GM12878 (cell line): ENCODE measurements at regions not wholly inside any gene's neighbourhood (a gene's known extent, or its start where the extent isn't known, plus 50 kb on each side); places are given as distances from the start of the nearest gene placed in this dataset.

Source experiments
- ATAC-seq: fragments of 200-7000 bp; cut with Tn5 transposase; 3 replicates; pipeline ENCODE4 v1.9.1; 2020; ENCODE audit warnings: mild to moderate bottlenecking, moderate library complexity
- BruUV-seq: library from RNA; stranded (reverse); fragments of 400-500 nt; replicated peaks from 2 replicates; lab custom pipeline; 2021; lab: Mats Ljungman, UMichigan
- CTCF ChIA-PET: fragments of 300-600 bp; sonication (Branson Sonifier 250); formaldehyde crosslinking; extraction: SDS; loops from one replicate; lab custom pipeline; 2021; ENCODE audit warnings: inconsistent platforms; lab: Yijun Ruan, JAX
- POLR2A ChIA-PET: fragments of 350-600 bp; formaldehyde crosslinking; extraction: SDS; loops from one replicate; lab custom pipeline; 2021; ENCODE audit warnings: inconsistent platforms; lab: Charles Lee
- RAD21 ChIA-PET: fragments of 300-600 bp; sonication (Branson Sonifier 250); formaldehyde crosslinking; loops from one replicate; lab custom pipeline; 2023; ENCODE audit warnings: antibody characterized with exemption; ENCODE audit not compliant: unreplicated experiment; lab: Charles Lee
- SMC1A ChIA-PET: fragments of 300-600 bp; sonication (Branson Sonifier 250); formaldehyde crosslinking; loops from one replicate; lab custom pipeline; 2023; ENCODE audit not compliant: unreplicated experiment, uncharacterized antibody; lab: Charles Lee
- DNase-seq: peaks from one replicate; pipeline ENCODE4 v3.0.0-alpha.2; 2011; ENCODE audit warnings: low read depth, low spot score
- FAIRE-seq: peaks from 3 replicates; lab custom pipeline; 2011; peaks lifted over from hg19 to GRCh38; lab: Jason Lieb, UNC
- H2AFZ ChIP-seq: 2 replicates; pipeline ENCODE4 v1.6.0; 2011; ENCODE audit warnings: low read depth, low read length, control low read depth; ENCODE audit not compliant: control insufficient read depth
- H3K27ac ChIP-seq: 2 replicates; pipeline ENCODE4 v1.5.1; 2011; ENCODE audit warnings: control low read depth; ENCODE audit not compliant: control insufficient read depth, insufficient read depth
- H3K27me3 ChIP-seq, 2 experiments: replicated peaks in 1 of 2; 2 replicates each; pipeline versions ENCODE4 v1.6.0 to v1.6.1; 2011; ENCODE audit warnings: low read length in 1 of 2; ENCODE audit not compliant: control insufficient read depth in 2 of 2, insufficient read depth in 2 of 2
- H3K36me3 ChIP-seq, 2 experiments: 2 replicates each; pipeline ENCODE4 v1.5.1; 2011; ENCODE audit warnings: low read length in 1 of 2; ENCODE audit not compliant: control insufficient read depth in 2 of 2, insufficient read depth in 2 of 2
- H3K4me1 ChIP-seq: 2 replicates; pipeline ENCODE4 v1.6.1; 2011; ENCODE audit warnings: mild to moderate bottlenecking, low read length, moderate library complexity, mixed read lengths; ENCODE audit not compliant: control insufficient read depth, insufficient read depth
- H3K4me2 ChIP-seq: 2 replicates; pipeline ENCODE4 v1.6.0; 2011; ENCODE audit warnings: control low read depth; ENCODE audit not compliant: control insufficient read depth, insufficient read depth
- H3K4me3 ChIP-seq: fragments of 200-600 bp; sonication (generic); 2 replicates; pipeline ENCODE4 v1.5.1; 2016
- H3K79me2 ChIP-seq: 2 replicates; pipeline ENCODE4 v1.6.0; 2011; ENCODE audit warnings: low read length; ENCODE audit not compliant: control insufficient read depth, insufficient read depth
- H3K9ac ChIP-seq: 2 replicates; pipeline ENCODE4 v1.8.0; 2011; ENCODE audit warnings: low read length, control low read depth, mixed read lengths; ENCODE audit not compliant: control insufficient read depth, insufficient read depth
- H3K9me3 ChIP-seq: replicated peaks from 3 replicates; pipeline ENCODE4 v1.5.1; 2011; ENCODE audit warnings: mild to moderate bottlenecking, low read length; ENCODE audit not compliant: control insufficient read depth, insufficient read depth
- H4K20me1 ChIP-seq: 2 replicates; pipeline ENCODE4 v1.6.0; 2011; ENCODE audit not compliant: control insufficient read depth, insufficient read depth
- CHD2 ChIP-seq: IDR thresholded peaks from 2 replicates; pipeline ENCODE4 v1.6.1; 2011; ENCODE audit warnings: low read depth, low read length, improper control_type of control experiment, borderline replicate concordance
- DPF2 ChIP-seq: fragments of 450-650 bp; IDR thresholded peaks from 2 replicates; pipeline ENCODE4 v1.6.1; 2017; ENCODE audit warnings: mild to moderate bottlenecking
- FOXK2 ChIP-seq: fragments of 450-650 bp; IDR thresholded peaks from 2 replicates; pipeline ENCODE4 v1.6.1; 2017; ENCODE audit warnings: mild to moderate bottlenecking, moderate library complexity
- IRF3 ChIP-seq: fragments of 450-650 bp; IDR thresholded peaks from 2 replicates; pipeline ENCODE4 v1.6.1; 2014; ENCODE audit warnings: mild to moderate bottlenecking
- PRDM15 ChIP-seq: fragments of 450-650 bp; formaldehyde crosslinking; IDR thresholded peaks from 2 replicates; pipeline ENCODE4 v1.4.0; 2020; ENCODE audit warnings: mild to moderate bottlenecking, moderate library complexity
- SIN3A ChIP-seq: IDR thresholded peaks from 2 replicates; pipeline ENCODE4 v1.6.1; 2012; ENCODE audit warnings: low read depth, low read length, improper control_type of control experiment
- SMARCA5 ChIP-seq: fragments of 450-650 bp; IDR thresholded peaks from 2 replicates; pipeline ENCODE4 v1.6.1; 2017; ENCODE audit warnings: mild to moderate bottlenecking
- WRNIP1 ChIP-seq: IDR thresholded peaks from 2 replicates; pipeline ENCODE4 v1.6.1; 2011; ENCODE audit warnings: low read depth, low read length, improper control_type of control experiment, borderline replicate concordance
- ZNF384 ChIP-seq: IDR thresholded peaks from 2 replicates; pipeline ENCODE4 v1.6.1; 2012; ENCODE audit warnings: low read depth, mild to moderate bottlenecking, low read length, improper control_type of control experiment, borderline replicate concordance
- ZSCAN29 ChIP-seq: fragments of 450-650 bp; IDR thresholded peaks from 2 replicates; pipeline ENCODE4 v1.6.1; 2017; ENCODE audit warnings: mild to moderate bottlenecking, moderate library complexity
- WGBS: methylation state at CpG from one replicate; pipeline ENCODE4 v1.1.6; 2016; ENCODE audit warnings: low lambda C conversion rate; ENCODE audit not compliant: insufficient replicate concordance, insufficient coverage; ENCODE audit errors: missing lambda C conversion rate; 5-methylcytosine and 5-hydroxymethylcytosine counted together
- in situ Hi-C: fragments of 300-500 bp; cut with MboI; formaldehyde crosslinking; loops from 9 replicates; pipeline ENCODE4 v1.14.3; 2018; ENCODE audit warnings: mixed read lengths
- intact Hi-C: fragments of 100-400 bp; cut with micrococcal nuclease; formaldehyde crosslinking; loops from one replicate; pipeline ENCODE4 v1.14.2; 2022; ENCODE audit not compliant: unreplicated experiment

GRCh38 chr10:17538941-17539340 lies 78.2 kb downstream of the HACD1 start:
- Histone ChIP-seq H3K4me2 (no peak overlapping the region), H3K9ac (no peak overlapping the region), H3K27ac (no peak overlapping the region), H3K4me1 (no peaks in the 10 kb centered on the region), H2AFZ (no peak overlapping the region), H3K9me3 (no peaks in the 10 kb centered on the region; the same call in 2 of the 3 replicates), H3K36me3 (no peaks in the 10 kb centered on the region), H4K20me1 (no peaks in the 10 kb centered on the region), H3K4me3 (no peak overlapping the region), H3K27me3 (no peaks in the 10 kb centered on the region), H3K79me2 (no peaks in the 10 kb centered on the region)
- ChIA-PET RAD21 (no interaction called here), POLR2A (no interaction called here), CTCF (no interaction called here), SMC1A (no interaction called here)
- no peak for TF ChIP-seq CHD2
- TF ChIP-seq IRF3, result no peak
- no peak for TF ChIP-seq ZSCAN29
- TF ChIP-seq FOXK2, result no peak
- no peak for TF ChIP-seq SMARCA5
- TF ChIP-seq WRNIP1, result no peak
- no peak for TF ChIP-seq DPF2
- TF ChIP-seq ZNF384, result no peak
- no peak for TF ChIP-seq SIN3A
- intact Hi-C loops (no loop called here), in situ Hi-C loops (no loop called here)
- FAIRE-seq (no peak), DNase-seq (no peak), ATAC-seq (no peak)
- no TSS peak for BruUV-seq
- WGBS, result 0% methylated on average over 1 of the region's 1 CpG

- H3K4me3 ChIP-seq, result no peak overlapping the region
- no peak for FAIRE-seq
- no TSS peak for BruUV-seq
- no peaks in the 10 kb centered on the region for H3K27me3 ChIP-seq
- H3K9ac ChIP-seq, result no peak overlapping the region
- H3K4me1 ChIP-seq, result no peaks in the 10 kb centered on the region
- H2AFZ ChIP-seq, result no peak overlapping the region
- no peaks in the 10 kb centered on the region for H3K36me3 ChIP-seq
- no peak overlapping the region for H3K27ac ChIP-seq
- no peaks in the 10 kb centered on the region for H3K79me2 ChIP-seq
- SMC1A ChIA-PET, result no interaction called here
- no peak for DNase-seq
- ATAC-seq, result no peak
- POLR2A ChIA-PET, result no interaction called here
- CTCF ChIA-PET, result no interaction called here
- RAD21 ChIA-PET, result no interaction called here
- no peaks in the 10 kb centered on the region for H4K20me1 ChIP-seq
- intact Hi-C loops (no loop called here), in situ Hi-C loops (no loop called here)
- H3K9me3 ChIP-seq, result no peaks in the 10 kb centered on the region; the same call in 2 of the 3 replicates
- no peak overlapping the region for H3K4me2 ChIP-seq
- no peak for TF ChIP-seq PRDM15 (CRISPR knock-in tag)
- WGBS, result 56% methylated on average over 7 of the region's 7 CpGs
These were observed 79.9 kb downstream of the HACD1 start for GRCh38 chr10:17537281-17537680.
